ENCODE measurements at regions not wholly inside any gene's neighbourhood (a gene's known extent, or its start where the extent isn't known, plus 50 kb on each side); places are given as distances from the start of the nearest gene placed in this dataset.

DNA sequence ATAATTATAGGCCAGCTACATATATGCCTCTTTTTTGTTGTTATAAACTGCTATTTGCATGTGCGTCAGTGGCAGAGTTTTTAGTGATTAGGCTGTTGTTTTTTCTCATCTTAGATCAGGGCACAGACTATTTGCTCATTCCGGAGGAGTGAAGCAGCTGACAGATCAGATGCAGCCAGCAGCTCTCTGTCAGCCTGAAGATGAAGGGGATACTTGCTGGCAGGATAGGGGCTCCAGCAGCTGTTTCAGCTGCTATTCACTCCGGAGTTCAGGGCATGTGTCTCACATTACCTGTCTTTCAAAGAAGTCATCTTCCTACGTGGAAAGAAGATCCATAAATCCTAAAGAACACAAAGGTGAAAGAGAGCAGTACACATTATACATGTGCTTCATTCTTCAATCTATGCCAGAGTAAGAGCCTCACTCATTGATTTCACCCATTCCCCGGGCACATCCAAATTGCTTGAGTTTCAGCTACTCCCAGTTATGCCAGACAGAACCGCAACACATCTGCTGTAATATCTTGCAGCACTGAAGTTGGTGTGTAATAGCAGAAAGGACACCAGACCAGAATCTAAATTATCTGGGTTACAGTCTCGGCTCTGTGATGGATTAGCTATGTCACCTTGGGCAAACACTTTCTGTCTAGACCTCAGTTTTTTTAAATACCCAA lies 182.8 kb upstream of the CHRM2 start:
- TF ChIP-seq, protein P1, sequence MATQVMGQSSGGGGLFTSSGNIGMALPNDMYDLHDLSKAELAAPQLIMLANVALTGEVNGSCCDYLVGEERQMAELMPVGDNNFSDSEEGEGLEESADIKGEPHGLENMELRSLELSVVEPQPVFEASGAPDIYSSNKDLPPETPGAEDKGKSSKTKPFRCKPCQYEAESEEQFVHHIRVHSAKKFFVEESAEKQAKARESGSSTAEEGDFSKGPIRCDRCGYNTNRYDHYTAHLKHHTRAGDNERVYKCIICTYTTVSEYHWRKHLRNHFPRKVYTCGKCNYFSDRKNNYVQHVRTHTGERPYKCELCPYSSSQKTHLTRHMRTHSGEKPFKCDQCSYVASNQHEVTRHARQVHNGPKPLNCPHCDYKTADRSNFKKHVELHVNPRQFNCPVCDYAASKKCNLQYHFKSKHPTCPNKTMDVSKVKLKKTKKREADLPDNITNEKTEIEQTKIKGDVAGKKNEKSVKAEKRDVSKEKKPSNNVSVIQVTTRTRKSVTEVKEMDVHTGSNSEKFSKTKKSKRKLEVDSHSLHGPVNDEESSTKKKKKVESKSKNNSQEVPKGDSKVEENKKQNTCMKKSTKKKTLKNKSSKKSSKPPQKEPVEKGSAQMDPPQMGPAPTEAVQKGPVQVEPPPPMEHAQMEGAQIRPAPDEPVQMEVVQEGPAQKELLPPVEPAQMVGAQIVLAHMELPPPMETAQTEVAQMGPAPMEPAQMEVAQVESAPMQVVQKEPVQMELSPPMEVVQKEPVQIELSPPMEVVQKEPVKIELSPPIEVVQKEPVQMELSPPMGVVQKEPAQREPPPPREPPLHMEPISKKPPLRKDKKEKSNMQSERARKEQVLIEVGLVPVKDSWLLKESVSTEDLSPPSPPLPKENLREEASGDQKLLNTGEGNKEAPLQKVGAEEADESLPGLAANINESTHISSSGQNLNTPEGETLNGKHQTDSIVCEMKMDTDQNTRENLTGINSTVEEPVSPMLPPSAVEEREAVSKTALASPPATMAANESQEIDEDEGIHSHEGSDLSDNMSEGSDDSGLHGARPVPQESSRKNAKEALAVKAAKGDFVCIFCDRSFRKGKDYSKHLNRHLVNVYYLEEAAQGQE (IDR thresholded peaks at IDR 0.05): no peak
- TF ChIP-seq, protein P2, sequence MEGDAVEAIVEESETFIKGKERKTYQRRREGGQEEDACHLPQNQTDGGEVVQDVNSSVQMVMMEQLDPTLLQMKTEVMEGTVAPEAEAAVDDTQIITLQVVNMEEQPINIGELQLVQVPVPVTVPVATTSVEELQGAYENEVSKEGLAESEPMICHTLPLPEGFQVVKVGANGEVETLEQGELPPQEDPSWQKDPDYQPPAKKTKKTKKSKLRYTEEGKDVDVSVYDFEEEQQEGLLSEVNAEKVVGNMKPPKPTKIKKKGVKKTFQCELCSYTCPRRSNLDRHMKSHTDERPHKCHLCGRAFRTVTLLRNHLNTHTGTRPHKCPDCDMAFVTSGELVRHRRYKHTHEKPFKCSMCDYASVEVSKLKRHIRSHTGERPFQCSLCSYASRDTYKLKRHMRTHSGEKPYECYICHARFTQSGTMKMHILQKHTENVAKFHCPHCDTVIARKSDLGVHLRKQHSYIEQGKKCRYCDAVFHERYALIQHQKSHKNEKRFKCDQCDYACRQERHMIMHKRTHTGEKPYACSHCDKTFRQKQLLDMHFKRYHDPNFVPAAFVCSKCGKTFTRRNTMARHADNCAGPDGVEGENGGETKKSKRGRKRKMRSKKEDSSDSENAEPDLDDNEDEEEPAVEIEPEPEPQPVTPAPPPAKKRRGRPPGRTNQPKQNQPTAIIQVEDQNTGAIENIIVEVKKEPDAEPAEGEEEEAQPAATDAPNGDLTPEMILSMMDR (IDR thresholded peaks at IDR 0.05; ENCODE audit: low read depth, low read length, missing input control): no peak
- TF ChIP-seq GABPA (IDR thresholded peaks at IDR 0.05 in 1 of 2, conservative IDR thresholded peaks at IDR 0.05 in 1 of 2) (no peak), EGR1 (IDR thresholded peaks at IDR 0.05; ENCODE audit: low read depth in 2 of 2) (no peak)

All from liver (tissue), 3 donors.